ENCODE measurements at regions not wholly inside any gene's neighbourhood (a gene's known extent, or its start where the extent isn't known, plus 50 kb on each side); places are given as distances from the start of the nearest gene placed in this dataset.

DNA sequence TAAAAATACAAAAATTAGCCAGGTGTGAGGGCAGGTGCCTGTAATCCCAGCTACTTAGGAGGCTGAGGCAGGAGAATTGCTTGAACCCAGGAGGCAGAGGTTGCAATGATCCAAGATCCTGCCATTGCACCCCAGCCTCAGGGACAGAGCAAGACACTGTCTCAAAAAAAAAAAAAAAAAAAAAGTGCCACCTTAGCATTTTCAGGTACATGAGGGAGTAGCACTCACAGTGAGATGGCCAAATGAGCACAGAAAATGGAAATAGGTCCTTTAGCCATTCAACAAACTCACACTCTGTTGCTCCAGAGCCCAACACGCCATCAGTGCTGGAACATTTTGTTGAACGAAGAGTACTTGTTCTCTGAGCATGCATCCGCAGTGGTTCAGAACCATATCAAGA, 75.2 kb upstream of the MYL2 start:
- DNase-seq: no peak

DNA sequence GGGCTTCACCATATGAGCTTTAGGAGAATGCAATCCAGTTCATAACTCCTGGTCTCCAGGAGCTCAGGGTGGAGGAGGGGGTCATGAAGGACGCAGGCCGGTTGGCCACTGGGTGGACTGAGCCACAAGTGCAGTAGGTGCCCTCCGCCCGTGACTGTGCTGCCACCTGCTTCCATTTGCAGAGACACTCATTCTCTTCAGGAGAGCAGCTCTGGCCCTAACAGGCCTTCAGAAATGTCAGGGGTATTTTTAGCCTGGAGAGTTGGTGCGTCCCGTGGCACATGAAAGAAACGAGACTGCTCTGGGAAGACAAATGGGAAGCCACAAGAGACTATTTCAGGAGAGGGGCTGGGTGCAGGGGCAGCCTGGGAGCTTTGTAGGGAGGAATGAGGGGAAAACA, 74.6 kb upstream of the MYL2 start:
- DNase-seq: no peak

DNA sequence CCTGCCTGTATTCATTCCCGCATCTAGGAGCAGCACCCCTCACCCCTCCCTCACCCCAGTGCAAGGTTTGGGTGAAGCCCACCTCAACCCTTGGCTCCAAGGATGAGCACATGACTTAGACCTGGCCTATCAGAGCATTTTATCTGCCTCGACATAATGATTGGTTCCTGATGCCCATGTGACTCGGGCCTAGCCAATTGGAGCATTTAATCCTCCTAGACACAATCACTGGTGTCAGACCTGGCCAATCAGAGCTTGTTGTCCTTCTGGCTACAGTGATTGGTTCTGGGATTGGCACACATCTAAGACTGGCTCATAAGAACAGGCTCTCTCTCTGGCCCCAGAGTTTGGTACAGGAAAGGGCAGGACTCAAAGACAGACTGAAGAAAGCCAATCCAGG, 73.1 kb upstream of the MYL2 start:
- no peak for DNase-seq

DNA sequence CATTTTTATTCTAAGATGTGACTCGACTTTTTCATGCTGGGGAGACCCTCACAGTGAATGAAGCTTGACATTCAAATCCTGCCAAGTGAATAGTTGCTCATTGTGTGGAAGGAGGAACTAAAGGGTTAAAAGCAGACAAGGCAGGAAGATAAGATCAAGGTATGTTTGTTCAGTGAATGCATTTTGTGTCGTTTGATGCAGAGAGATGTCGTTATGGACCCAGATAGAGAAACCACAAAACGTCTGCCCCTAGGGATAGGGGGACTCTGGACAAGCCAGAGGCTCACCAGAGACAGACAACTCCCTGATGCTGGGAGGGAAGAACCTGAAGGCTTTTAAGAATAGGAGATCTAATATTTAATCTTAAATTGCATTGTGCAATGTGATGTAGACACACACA, 72.5 kb upstream of the MYL2 start:
- no peak for DNase-seq

DNA sequence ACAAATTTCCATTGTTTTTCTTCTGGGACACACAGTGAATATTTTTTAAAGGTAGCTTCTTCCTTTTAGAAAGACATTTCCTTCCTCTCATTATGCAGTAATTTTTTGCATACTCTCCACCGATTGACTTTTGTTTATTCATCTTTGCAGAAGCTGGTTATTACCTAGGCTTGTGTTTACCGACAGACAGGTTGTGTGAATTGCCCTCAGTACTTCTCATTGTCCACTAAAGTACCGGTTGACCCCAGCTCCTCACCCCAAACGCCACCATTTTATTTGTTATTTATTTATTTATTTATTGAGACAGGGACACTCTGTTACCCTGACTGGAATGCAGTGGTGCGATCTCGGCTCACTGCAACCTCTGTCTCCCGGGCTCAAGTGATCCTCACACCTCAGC, 63.4 kb upstream of the MYL2 start:
- DNase-seq: no peak

DNA sequence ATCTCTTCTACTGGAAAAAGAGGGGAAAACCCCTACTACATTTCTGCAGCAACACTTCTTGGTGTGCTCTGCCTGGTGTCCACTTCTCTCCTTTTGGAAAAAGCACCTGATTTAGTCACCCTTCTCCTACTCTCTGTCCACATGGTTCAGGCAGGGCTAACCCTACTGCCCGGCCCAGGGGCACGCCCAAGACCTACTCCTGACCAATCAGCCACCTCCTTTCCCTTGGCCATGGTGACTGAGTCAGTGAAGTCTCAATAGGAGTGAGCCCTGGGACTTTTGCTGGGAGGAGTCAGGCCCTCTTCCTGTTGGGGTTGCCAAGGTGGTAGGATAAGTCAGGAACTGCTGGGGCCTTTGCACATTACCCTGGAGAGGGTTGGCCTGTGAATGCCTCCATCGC, 52.5 kb upstream of the MYL2 start:
- DNase-seq: no peak

DNA sequence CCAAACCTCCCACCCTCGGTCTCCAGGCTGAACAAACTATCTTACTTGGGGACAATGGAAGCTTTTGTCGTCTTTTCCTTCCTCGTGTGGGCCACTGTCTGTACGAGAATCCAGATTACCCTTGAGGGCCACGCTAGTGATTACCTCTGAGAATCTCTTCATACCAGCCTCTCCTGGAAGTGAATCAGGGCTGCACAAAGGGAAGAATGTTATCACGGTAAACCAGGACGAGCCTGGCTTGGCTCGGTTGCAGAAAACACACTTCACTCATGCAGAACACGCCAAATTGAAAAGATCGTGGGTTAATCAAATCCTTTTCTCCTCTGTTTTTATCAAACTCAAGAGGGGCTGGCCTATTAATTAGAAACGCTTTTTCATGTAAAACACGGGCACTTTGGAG, 51.6 kb upstream of the MYL2 start:
- DNase-seq: no peak

DNA sequence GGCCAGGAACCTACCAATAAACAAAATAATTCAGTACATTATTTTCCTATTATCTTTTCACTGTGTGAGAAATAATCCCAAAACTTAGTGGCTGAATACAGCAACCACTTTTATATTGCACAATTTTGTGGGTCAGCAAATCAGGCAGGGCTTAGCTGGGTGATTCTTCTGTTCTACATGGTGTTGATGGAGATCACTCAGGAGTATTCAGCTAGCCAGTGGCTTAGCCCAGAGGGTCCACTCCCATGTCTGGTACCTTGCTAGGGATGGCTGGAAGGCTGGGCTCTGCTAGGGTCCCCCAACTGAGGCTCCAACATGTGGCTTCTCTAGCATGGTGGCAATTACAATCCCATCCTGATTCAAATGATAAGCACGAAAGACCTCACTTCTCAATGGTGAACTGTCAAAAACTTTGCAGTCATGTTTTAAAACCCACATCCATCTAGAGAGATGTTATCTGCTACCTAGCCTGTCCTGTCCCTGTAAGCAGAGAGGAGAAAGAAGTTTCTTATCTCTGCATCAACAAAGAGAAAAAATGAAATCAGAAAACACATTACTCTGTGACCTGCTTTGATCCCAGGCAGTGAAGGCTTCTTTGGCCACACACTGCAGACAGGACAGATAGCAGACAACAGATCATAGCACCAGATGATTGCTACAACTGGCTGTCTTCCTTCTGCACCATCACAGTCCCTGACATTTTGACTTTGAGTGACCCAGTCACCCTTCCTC, 51.0 kb upstream of the MYL2 start:
- DNase-seq: no peak
